Keratinocyte (primary cell): ENCODE measurements at regions not wholly inside any gene's neighbourhood (a gene's known extent, or its start where the extent isn't known, plus 50 kb on each side); places are given as distances from the start of the nearest gene placed in this dataset.
A peak's percentile ranks its signal among the peaks of the same experiment; 100 is the strongest.

Source experiments
- DNase-seq: peaks from one replicate; pipeline ENCODE4 v3.0.0-alpha.2; 2011; ENCODE audit warnings: low read depth, missing footprints, low spot score
- FAIRE-seq: peaks from 2 replicates; lab custom pipeline; 2011; peaks lifted over from hg19 to GRCh38; lab: Jason Lieb, UNC
- H2AFZ ChIP-seq: 2 replicates; pipeline ENCODE4 v1.6.0; 2012; ENCODE audit warnings: low read length, control low read depth, inconsistent platforms; ENCODE audit not compliant: control insufficient read depth
- H3K27ac ChIP-seq: 2 replicates; pipeline ENCODE4 v1.5.1; 2011; ENCODE audit warnings: low read length; ENCODE audit not compliant: control insufficient read depth, insufficient read depth
- H3K27me3 ChIP-seq: 3 replicates; pipeline ENCODE4 v1.6.0; 2011; ENCODE audit warnings: low read length; ENCODE audit not compliant: control insufficient read depth, insufficient read depth; ENCODE audit errors: extremely low read depth
- H3K36me3 ChIP-seq, 2 experiments: 2 replicates in 1 of 2; 3 replicates in 1 of 2; pipeline ENCODE4 v1.5.1; 2011; ENCODE audit warnings: low read length in 2 of 2, mild to moderate bottlenecking in 1 of 2; ENCODE audit not compliant: control insufficient read depth in 2 of 2, insufficient read depth in 2 of 2; ENCODE audit errors: extremely low read depth in 1 of 2
- H3K4me1 ChIP-seq: 3 replicates; pipeline ENCODE4 v1.5.1; 2011; ENCODE audit warnings: low read length; ENCODE audit not compliant: control insufficient read depth, insufficient read depth; ENCODE audit errors: extremely low read depth
- H3K4me2 ChIP-seq: 3 replicates; pipeline ENCODE4 v1.6.0; 2011; ENCODE audit warnings: low read depth, low read length; ENCODE audit not compliant: control insufficient read depth, insufficient read depth; ENCODE audit errors: extremely low read depth
- H3K4me3 ChIP-seq, 3 experiments: fragments of 200-600 bp in 1 of 3; sonication (generic) in 1 of 3; 2 replicates in 2 of 3; 3 replicates in 1 of 3; pipeline ENCODE4 v1.5.1; 2011 to 2016; ENCODE audit warnings: low read length in 3 of 3, mild to moderate bottlenecking in 3 of 3, control low read depth in 2 of 3, inconsistent platforms in 1 of 3, low read depth in 1 of 3, mixed read lengths in 1 of 3, mixed run types in 1 of 3, moderate library complexity in 1 of 3; ENCODE audit not compliant: control insufficient read depth in 2 of 3, insufficient read depth in 2 of 3; ENCODE audit errors: extremely low read depth in 1 of 3
- H3K79me2 ChIP-seq: 2 replicates; pipeline ENCODE4 v1.6.0; 2012; ENCODE audit warnings: low read length; ENCODE audit not compliant: control insufficient read depth, insufficient read depth
- H3K9ac ChIP-seq: 3 replicates; pipeline ENCODE4 v1.6.0; 2011; ENCODE audit warnings: low read length; ENCODE audit not compliant: control insufficient read depth, insufficient read depth; ENCODE audit errors: extremely low read depth
- H3K9me1 ChIP-seq: 3 replicates; pipeline ENCODE4 v1.6.0; 2011; ENCODE audit warnings: low read length; ENCODE audit not compliant: control insufficient read depth, insufficient read depth; ENCODE audit errors: extremely low read depth
- H3K9me3 ChIP-seq: 2 replicates; pipeline ENCODE4 v1.5.1; 2012; ENCODE audit warnings: low read depth, low read length; ENCODE audit not compliant: control insufficient read depth
- H4K20me1 ChIP-seq: 3 replicates; pipeline ENCODE4 v1.6.0; 2011; ENCODE audit warnings: low read length; ENCODE audit not compliant: control insufficient read depth, insufficient read depth; ENCODE audit errors: extremely low read depth
- CTCF ChIP-seq, 3 experiments: IDR thresholded peaks in 1 of 3; conservative IDR thresholded peaks in 1 of 3; optimal IDR thresholded peaks in 1 of 3; 2 replicates in 2 of 3; 3 replicates in 1 of 3; pipeline versions ENCODE3 to v1.5.1; 2011; ENCODE audit warnings: low read length in 3 of 3, mild to moderate bottlenecking in 3 of 3, moderate library complexity in 2 of 3, control low read depth in 1 of 3, inconsistent platforms in 1 of 3; ENCODE audit not compliant: insufficient read depth in 2 of 3; ENCODE audit errors: extremely low read depth in 1 of 3
- EZH2 ChIP-seq: IDR thresholded peaks from one replicate; pipeline ENCODE4 v1.6.1; 2012; ENCODE audit warnings: inconsistent platforms, mild to moderate bottlenecking, low read length, moderate library complexity
- dilution Hi-C: fragments of 300-500 bp; cut with MboI; formaldehyde crosslinking; loops from one replicate; pipeline ENCODE4 v1.7.0; 2020; ENCODE audit warnings: low sequenced_read_pairs; ENCODE audit not compliant: extremely low pct_ligation_motif_present

GRCh38 chr5:96337048-96337781, 95.8 kb downstream of the PCSK1 start:
- H2AFZ ChIP-seq: no peak overlapping the region
- TF ChIP-seq EZH2 (no peak), CTCF (optimal IDR thresholded peaks at IDR 0.05 in 1 of 3, IDR thresholded peaks at IDR 0.05 in 1 of 3, conservative IDR thresholded peaks at IDR 0.05 in 1 of 3; ENCODE audit: extremely low read depth in 1 of 3, insufficient read depth in 2 of 3, low read length in 3 of 3) (no peak)
- no peaks in the 10 kb centered on the region for H3K9me3 ChIP-seq
- H3K36me3 ChIP-seq: no peaks in the 10 kb centered on the region
- peaks cover 15% of the 10 kb centered on the region for H3K4me1 ChIP-seq
- H3K27ac ChIP-seq: no peak overlapping the region
- H3K27me3 ChIP-seq: no peaks in the 10 kb centered on the region
- no peaks in the 10 kb centered on the region for H4K20me1 ChIP-seq
- H3K9ac ChIP-seq: no peak overlapping the region
- dilution Hi-C loops: no loop called here
- no peaks in the 10 kb centered on the region for H3K9me1 ChIP-seq
- no peak overlapping the region for H3K4me3 ChIP-seq
- no peak overlapping the region for H3K4me2 ChIP-seq
- DNase-seq (no peak), FAIRE-seq (no peak)
- no peaks in the 10 kb centered on the region for H3K79me2 ChIP-seq

GRCh38 chr5:96336351-96336985, 96.6 kb downstream of the PCSK1 start:
- Histone ChIP-seq H2AFZ (peak overlapping the region; percentile 58), H3K27ac (peak overlapping the region; percentile 58), H4K20me1 (no peaks in the 10 kb centered on the region), H3K4me3 (peak overlapping the region in 1 of 3 experiments; percentile 12), H3K9ac (peak overlapping the region; percentile 22), H3K36me3 (no peaks in the 10 kb centered on the region), H3K9me3 (no peaks in the 10 kb centered on the region), H3K79me2 (no peaks in the 10 kb centered on the region), H3K4me2 (peak overlapping the region; percentile 66), H3K9me1 (no peaks in the 10 kb centered on the region), H3K27me3 (no peaks in the 10 kb centered on the region), H3K4me1 (peaks cover 15% of the 10 kb centered on the region)
- peak; percentile 90 for FAIRE-seq
- dilution Hi-C loops: no loop called here
- TF ChIP-seq CTCF (optimal IDR thresholded peaks at IDR 0.05 in 1 of 3, IDR thresholded peaks at IDR 0.05 in 1 of 3, conservative IDR thresholded peaks at IDR 0.05 in 1 of 3; ENCODE audit: extremely low read depth in 1 of 3, insufficient read depth in 2 of 3, low read length in 3 of 3) (peak; percentile 77 to 83 (median 80)), EZH2 (no peak)
- peak; percentile 63 for DNase-seq
